Lower lobe of right lung (tissue), 2 donors: ENCODE measurements at regions not wholly inside any gene's neighbourhood (a gene's known extent, or its start where the extent isn't known, plus 50 kb on each side); places are given as distances from the start of the nearest gene placed in this dataset.
"Not testable (repeated sequence)": the region's sequence is repeated elsewhere in the genome, so short reads cannot be mapped to it uniquely, and the experiment has no call there.

Source experiments
- ATAC-seq, 2 donors: fragments of 200-7000 bp; cut with Tn5 transposase; one replicate each; pipeline ENCODE4 v1.9.1; 2020 to 2022; ENCODE audit warnings: mild to moderate bottlenecking in 2 of 2, moderate library complexity in 2 of 2
- DNase-seq: peaks from one replicate; pipeline ENCODE4 v3.0.0-alpha.2; 2020
- H3K27ac ChIP-seq: fragments of 200-600 bp; one replicate; pipeline ENCODE4 v1.8.0; 2022
- H3K27me3 ChIP-seq: fragments of 200-600 bp; one replicate; pipeline ENCODE4 v1.8.0; 2022; ENCODE audit warnings: low read depth
- H3K36me3 ChIP-seq: fragments of 200-600 bp; one replicate; pipeline ENCODE4 v1.8.0; 2022; ENCODE audit warnings: mild to moderate bottlenecking
- H3K4me1 ChIP-seq: fragments of 200-600 bp; one replicate; pipeline ENCODE4 v1.8.0; 2022
- H3K4me3 ChIP-seq: fragments of 200-600 bp; one replicate; pipeline ENCODE4 v1.8.0; 2022; ENCODE audit warnings: mild to moderate bottlenecking
- H3K9me3 ChIP-seq: fragments of 200-600 bp; one replicate; pipeline ENCODE4 v1.8.0; 2022
- CTCF ChIP-seq: fragments of 200-600 bp; IDR thresholded peaks from one replicate; pipeline ENCODE4 v1.8.0; 2022; ENCODE audit warnings: antibody characterized with exemption, mild to moderate bottlenecking
- intact Hi-C: fragments of 100-400 bp; cut with DNase I; formaldehyde crosslinking; loops from one replicate; pipeline ENCODE4 v1.11.0; 2022
- donor health status: DM: no; HTN: yes; CAD: no; lungs with severe emphysema.

DNA sequence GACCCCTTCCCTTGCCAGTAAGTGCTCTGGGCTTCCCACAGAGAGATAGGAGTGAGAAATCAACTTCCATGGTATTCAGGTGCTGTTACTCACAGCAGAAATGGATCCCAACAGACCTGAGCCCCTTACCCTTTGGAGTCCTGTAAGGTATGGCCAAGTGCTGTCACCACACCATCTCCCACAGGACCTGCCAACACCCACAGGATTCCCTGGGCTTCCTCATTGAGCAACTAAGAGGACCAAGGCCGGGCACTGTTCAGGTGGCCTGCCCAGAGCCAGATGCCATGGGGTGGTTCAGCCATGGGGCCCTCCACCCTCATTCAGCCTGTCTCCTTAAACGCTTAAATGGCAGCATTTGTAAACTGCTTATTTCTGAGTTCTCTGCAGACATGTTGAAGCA is 166.2 kb downstream of the TRIM43 start:
- Histone ChIP-seq H3K27ac (no peak overlapping the region), H3K9me3 (no peaks in the 10 kb centered on the region), H3K36me3 (no peaks in the 10 kb centered on the region), H3K27me3 (no peaks in the 10 kb centered on the region), H3K4me1 (no peaks in the 10 kb centered on the region), H3K4me3 (no peak overlapping the region)
- DNase-seq = no peak
- intact Hi-C loops = no loop called here
- no peak for ATAC-seq
- no peak for TF ChIP-seq CTCF

DNA sequence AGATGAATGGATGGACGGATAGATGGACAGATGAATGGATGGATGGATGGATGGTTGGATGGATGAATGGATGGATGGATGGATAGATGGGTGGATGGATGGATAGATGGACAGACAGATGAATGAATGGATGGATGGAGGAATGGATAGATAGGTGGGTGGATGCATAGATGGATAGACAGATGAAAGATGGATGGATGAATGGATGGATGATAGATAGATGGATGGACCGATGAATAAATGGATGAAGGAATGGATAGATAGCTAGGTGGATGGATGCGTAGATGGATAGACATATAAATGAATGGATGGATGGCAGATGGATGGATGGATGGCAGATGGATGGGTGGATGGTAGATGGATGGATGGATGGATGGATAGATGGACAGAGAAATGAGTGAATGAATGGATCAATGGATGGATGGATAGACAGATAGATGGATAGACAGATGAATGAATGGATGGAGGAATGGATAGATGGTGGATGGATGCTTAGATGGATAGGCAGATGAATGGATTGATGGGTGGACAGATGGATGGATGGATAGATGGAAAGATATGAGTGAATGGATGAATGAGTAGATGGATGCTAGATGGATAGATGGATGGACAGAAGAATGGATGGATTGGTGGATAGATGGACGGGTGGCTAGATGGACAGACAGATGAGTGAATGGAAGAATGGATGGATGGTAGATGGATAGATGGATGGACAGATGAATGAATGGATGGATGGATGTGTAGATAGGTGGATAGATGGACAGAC is 167.9 kb downstream of the TRIM43 start:
- H3K27ac ChIP-seq = no peak overlapping the region
- no peak for TF ChIP-seq CTCF
- no peaks in the 10 kb centered on the region for H3K27me3 ChIP-seq
- H3K4me1 ChIP-seq = no peaks in the 10 kb centered on the region
- H3K4me3 ChIP-seq = no peak overlapping the region
- DNase-seq = no peak
- no peaks in the 10 kb centered on the region for H3K9me3 ChIP-seq
- no peak for ATAC-seq
- no peaks in the 10 kb centered on the region for H3K36me3 ChIP-seq
- intact Hi-C loops = no loop called here

DNA sequence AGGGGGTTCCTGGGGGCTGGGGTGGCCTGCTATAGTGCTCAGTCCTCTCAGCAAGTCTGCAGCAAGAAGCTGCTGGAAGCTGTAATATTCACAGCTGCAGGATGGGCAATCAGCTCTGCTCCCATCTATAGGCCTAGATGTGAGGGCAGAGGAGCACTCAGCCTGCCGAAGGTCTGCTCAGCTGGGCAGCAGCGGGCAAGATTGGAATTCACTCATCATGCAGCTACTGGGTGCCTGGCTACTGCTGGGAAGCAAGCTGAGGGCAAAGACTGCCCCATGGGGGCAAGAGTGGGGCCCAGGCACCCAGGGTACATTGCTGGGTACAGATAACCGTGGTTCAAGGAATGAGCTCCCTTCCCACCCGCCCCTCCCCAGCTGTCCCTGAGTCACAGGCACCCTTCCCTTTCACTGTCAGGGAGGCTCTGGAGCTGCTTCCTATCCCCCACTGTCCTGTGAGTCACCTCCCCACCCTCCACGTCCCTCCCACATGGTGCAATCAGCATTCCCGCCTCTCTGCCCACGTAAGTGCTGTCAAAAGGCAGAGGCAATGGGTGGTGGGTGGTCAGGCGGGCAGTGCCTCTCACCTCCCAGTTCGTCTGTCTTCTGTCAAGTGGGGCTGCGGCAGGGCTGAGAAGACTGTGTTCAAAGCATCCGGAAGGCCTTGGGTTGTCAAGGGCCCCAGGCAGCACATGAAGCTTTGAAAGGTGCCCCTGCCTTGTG is 169.2 kb downstream of the TRIM43 start:
- no peak overlapping the region for H3K4me3 ChIP-seq
- intact Hi-C loops = no loop called here
- no peaks in the 10 kb centered on the region for H3K36me3 ChIP-seq
- H3K27me3 ChIP-seq = no peaks in the 10 kb centered on the region
- no peaks in the 10 kb centered on the region for H3K9me3 ChIP-seq
- DNase-seq (no peak), ATAC-seq (peak in 1 of 2 donors; percentile 28)
- H3K4me1 ChIP-seq = no peaks in the 10 kb centered on the region
- H3K27ac ChIP-seq = no peak overlapping the region
- no peak for TF ChIP-seq CTCF

- no peaks in the 10 kb centered on the region for H3K9me3 ChIP-seq
- no peaks in the 10 kb centered on the region for H3K27me3 ChIP-seq
- DNase-seq (no peak), ATAC-seq (no peak)
- no peaks in the 10 kb centered on the region for H3K4me1 ChIP-seq
- no peak overlapping the region for H3K4me3 ChIP-seq
- intact Hi-C loops = no loop called here
- no peak for TF ChIP-seq CTCF
- no peak overlapping the region for H3K27ac ChIP-seq
- no peaks in the 10 kb centered on the region for H3K36me3 ChIP-seq
These were observed 169.8 kb downstream of the TRIM43 start for GRCh38 chr2:95761556-95761955.

DNA sequence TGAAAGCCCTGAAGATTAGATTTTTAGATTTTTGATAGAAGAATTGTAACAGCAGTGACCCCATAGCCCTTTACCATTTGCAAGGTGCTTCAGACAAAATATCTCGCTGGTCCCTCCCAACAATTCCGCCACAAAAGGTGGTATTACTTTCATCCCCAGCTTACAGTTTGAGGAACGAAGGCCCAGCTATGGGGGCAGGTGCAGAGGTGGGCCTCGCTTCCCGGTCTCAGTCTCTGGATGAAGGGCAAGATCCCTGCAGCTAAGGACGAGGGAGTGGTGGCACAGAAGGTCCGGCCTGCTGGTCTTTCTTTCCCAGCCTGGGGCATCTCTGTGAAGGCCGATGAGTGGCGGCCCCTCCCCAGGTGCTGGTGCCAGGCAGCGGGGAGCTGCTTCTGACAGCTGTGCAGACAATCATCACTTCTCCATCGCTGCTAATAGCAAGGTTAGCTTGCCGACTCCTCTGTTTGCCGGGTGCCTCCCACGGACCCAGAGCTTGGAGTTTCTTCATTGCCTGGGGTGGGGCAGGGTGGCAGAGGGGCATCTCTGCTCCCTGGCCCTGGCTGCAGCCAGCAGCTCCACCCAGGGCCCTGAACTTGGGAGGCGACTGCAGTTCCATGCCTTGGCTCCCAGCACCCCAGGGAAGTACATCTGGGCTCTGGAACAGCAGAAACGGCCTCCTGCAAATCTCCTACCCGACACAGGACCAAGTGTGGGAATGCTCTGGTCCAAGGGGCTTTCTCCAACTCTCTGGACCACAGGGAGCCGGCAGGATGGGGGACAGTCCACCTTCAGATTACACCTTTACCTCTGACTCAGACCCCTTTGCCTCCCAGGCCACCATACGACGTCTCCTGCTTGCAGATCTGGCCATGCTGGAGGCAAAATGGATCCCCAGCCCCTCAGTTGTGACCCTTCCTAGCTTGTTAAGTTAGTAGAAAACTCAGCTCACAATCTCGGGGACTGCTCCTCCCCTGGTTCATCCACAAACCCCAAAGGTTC is 170.5 kb downstream of the TRIM43 start:
- H3K27me3 ChIP-seq, H3K4me1 ChIP-seq, intact Hi-C loops, DNase-seq, H3K27ac ChIP-seq, H3K36me3 ChIP-seq, ATAC-seq, H3K9me3 ChIP-seq, H3K4me3 ChIP-seq: not testable (repeated sequence)

DNA sequence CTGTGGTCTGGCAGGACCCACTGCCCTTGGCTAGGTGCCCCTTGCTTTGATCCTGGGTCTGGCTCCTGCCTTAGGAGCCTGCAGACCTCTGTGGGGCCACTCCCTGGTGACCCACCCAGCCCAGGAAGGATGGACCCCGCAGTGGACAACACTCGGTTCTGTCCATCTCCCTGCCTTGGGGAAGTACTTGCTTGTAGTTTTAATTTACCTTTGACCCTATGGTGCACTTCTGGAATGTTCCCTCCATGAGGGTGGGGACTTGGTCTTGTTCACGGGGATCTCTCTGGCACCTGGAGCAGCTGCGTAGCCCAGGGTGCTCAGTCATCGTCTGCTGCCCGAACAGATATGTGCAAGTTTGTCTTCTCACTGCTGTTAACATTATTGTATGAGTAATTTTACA is 171.3 kb downstream of the TRIM43 start:
- DNase-seq, intact Hi-C loops, H3K27me3 ChIP-seq: not testable (repeated sequence)

DNA sequence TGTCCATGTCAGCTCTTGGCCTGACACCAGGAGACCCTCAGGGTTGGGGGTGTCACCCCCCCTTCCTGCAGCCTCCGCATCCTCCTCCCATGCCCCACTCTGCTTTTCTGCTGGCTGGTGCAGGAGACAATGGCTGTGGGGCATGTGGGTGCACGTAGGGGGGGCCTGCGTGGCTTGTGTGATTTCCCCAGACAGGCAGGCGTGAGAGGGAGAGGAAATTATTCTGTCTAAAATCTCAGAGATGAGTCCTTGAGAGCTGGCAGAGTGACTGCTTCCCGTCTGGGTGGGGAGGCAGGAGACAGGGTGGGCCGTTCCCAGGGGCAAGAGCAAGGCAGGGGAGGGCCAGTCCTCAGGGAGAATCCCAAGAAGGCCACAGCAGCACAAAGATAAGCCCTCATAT is 173.2 kb downstream of the TRIM43 start:
- DNase-seq, intact Hi-C loops, H3K27me3 ChIP-seq, ATAC-seq, H3K4me3 ChIP-seq, H3K9me3 ChIP-seq, H3K27ac ChIP-seq, H3K4me1 ChIP-seq, H3K36me3 ChIP-seq: not testable (repeated sequence)

More for the DNA sequence above, 171.3 kb downstream of the TRIM43 start:
- not testable (repeated sequence) for H3K9me3 ChIP-seq, H3K4me1 ChIP-seq, H3K4me3 ChIP-seq, ATAC-seq, H3K27ac ChIP-seq, H3K36me3 ChIP-seq

- intact Hi-C loops, H3K27ac ChIP-seq, H3K9me3 ChIP-seq, H3K27me3 ChIP-seq, H3K36me3 ChIP-seq, DNase-seq, H3K4me1 ChIP-seq, H3K4me3 ChIP-seq, ATAC-seq: not testable (repeated sequence)
These were observed 174.4 kb downstream of the TRIM43 start for GRCh38 chr2:95765925-95766910.
